H1 (cell line): ENCODE measurements at regions not wholly inside any gene's neighbourhood (a gene's known extent, or its start where the extent isn't known, plus 50 kb on each side); places are given as distances from the start of the nearest gene placed in this dataset.

ENCODE experiments used
- CTCF ChIA-PET: fragments of 300-600 bp; sonication (Branson Sonifier 250); formaldehyde crosslinking; loops from one replicate; lab custom pipeline; 2021; ENCODE audit not compliant: partially characterized antibody; lab: Charles Lee
- POLR2A ChIA-PET: fragments of 300-600 bp; sonication (Branson Sonifier 250); formaldehyde crosslinking; loops from one replicate; lab custom pipeline; 2021; ENCODE audit warnings: inconsistent platforms; ENCODE audit not compliant: partially characterized antibody; lab: Charles Lee
- DNase-seq, 2 experiments: peaks; one replicate each; pipeline versions ENCODE4 v3.0.0 to v3.0.0-alpha.2; 2010 to 2022; ENCODE audit warnings: low spot score in 2 of 2, low read depth in 1 of 2, mixed read lengths in 1 of 2
- FAIRE-seq: peaks from 2 replicates; lab custom pipeline; 2011; peaks lifted over from hg19 to GRCh38; lab: Jason Lieb, UNC
- H2AFZ ChIP-seq: 2 replicates; pipeline ENCODE4 v1.8.1; 2012; ENCODE audit warnings: low read length, inconsistent platforms
- H2AK5ac ChIP-seq: 2 replicates; pipeline ENCODE4 v1.6.1; 2013; ENCODE audit warnings: low read depth, low read length
- H2BK120ac ChIP-seq: replicated peaks from 2 replicates; pipeline ENCODE3; 2013; ENCODE audit warnings: low read depth, low read length, inconsistent platforms
- H2BK12ac ChIP-seq: 2 replicates; pipeline ENCODE4 v1.6.1; 2013; ENCODE audit warnings: low read depth, low read length
- H2BK15ac ChIP-seq: 2 replicates; pipeline ENCODE4 v1.6.1; 2013; ENCODE audit warnings: low read length
- H2BK20ac ChIP-seq: 2 replicates; pipeline ENCODE4 v1.6.1; 2013; ENCODE audit warnings: low read length
- H2BK5ac ChIP-seq: 2 replicates; pipeline ENCODE4 v1.6.1; 2013; ENCODE audit warnings: low read depth, low read length
- H3K14ac ChIP-seq: 2 replicates; pipeline ENCODE4 v1.6.1; 2013; ENCODE audit warnings: inconsistent platforms; ENCODE audit not compliant: insufficient read length
- H3K18ac ChIP-seq: 2 replicates; pipeline ENCODE4 v1.6.1; 2013; ENCODE audit warnings: low read length; ENCODE audit errors: extremely low read depth
- H3K23ac ChIP-seq: 2 replicates; pipeline ENCODE4 v1.6.1; 2013; ENCODE audit warnings: inconsistent platforms; ENCODE audit not compliant: insufficient read length
- H3K23me2 ChIP-seq: 2 replicates; pipeline ENCODE4 v1.6.1; 2013; ENCODE audit warnings: low read depth, low read length
- H3K27ac ChIP-seq: 2 replicates; pipeline ENCODE4 v1.6.1; 2011; ENCODE audit warnings: low read depth, low read length, inconsistent platforms
- H3K27me3 ChIP-seq, 4 experiments: replicated peaks in 1 of 4; 1 replicate in 1 of 4; 2 replicates in 3 of 4; pipeline versions ENCODE4 v1.6.1 to v1.8.1; 2011 to 2013; ENCODE audit warnings: low read length in 3 of 4, mild to moderate bottlenecking in 3 of 4, inconsistent platforms in 2 of 4, mixed read lengths in 2 of 4, moderate library complexity in 1 of 4; ENCODE audit not compliant: control insufficient read depth in 3 of 4, insufficient read depth in 3 of 4; ENCODE audit errors: extremely low read depth in 1 of 4
- H3K36me3 ChIP-seq, 4 experiments: 2 replicates each; pipeline versions ENCODE4 v1.6.1 to v1.8.1; 2011 to 2013; ENCODE audit warnings: mild to moderate bottlenecking in 4 of 4, low read length in 3 of 4, moderate library complexity in 2 of 4, control low read depth in 1 of 4, inconsistent platforms in 1 of 4; ENCODE audit not compliant: insufficient read depth in 4 of 4, control insufficient read depth in 2 of 4
- H3K4ac ChIP-seq: replicated peaks from 2 replicates; pipeline ENCODE3; 2013; ENCODE audit warnings: low read length, low read depth, mixed read lengths, inconsistent platforms; ENCODE audit not compliant: insufficient read length
- H3K4me1 ChIP-seq, 4 experiments: replicated peaks in 1 of 4; 1 replicate in 1 of 4; 2 replicates in 3 of 4; pipeline versions ENCODE4 v1.6.1 to v1.8.1; 2011 to 2013; ENCODE audit warnings: low read length in 3 of 4, inconsistent platforms in 2 of 4, mixed read lengths in 1 of 4; ENCODE audit not compliant: insufficient read depth in 4 of 4, control insufficient read depth in 3 of 4
- H3K4me2 ChIP-seq, 2 experiments: 2 replicates each; pipeline versions ENCODE4 v1.6.1 to v1.8.1; 2011 to 2013; ENCODE audit warnings: low read depth in 2 of 2, low read length in 2 of 2, control low read depth in 1 of 2, inconsistent platforms in 1 of 2, mild to moderate bottlenecking in 1 of 2; ENCODE audit not compliant: insufficient read depth in 1 of 2
- H3K4me3 ChIP-seq, 4 experiments: fragments of 200-600, 300-600 bp in 1 of 4; sonication (generic), shearing (Covaris generic), sonication (Bioruptor Twin) in 1 of 4; 2 replicates each; pipeline versions ENCODE4 v1.5.1 to v1.8.1; 2011 to 2016; ENCODE audit warnings: low read length in 4 of 4, low read depth in 3 of 4, control low read depth in 2 of 4, inconsistent platforms in 2 of 4, mild to moderate bottlenecking in 2 of 4, mixed read lengths in 1 of 4, moderate library complexity in 1 of 4; ENCODE audit not compliant: insufficient read depth in 2 of 4; ENCODE audit errors: extremely low read depth in 1 of 4
- H3K56ac ChIP-seq: replicated peaks from 2 replicates; pipeline ENCODE3; 2013; ENCODE audit warnings: low read depth, mild to moderate bottlenecking, mixed read lengths, low read length, inconsistent platforms; ENCODE audit not compliant: insufficient read length
- H3K79me1 ChIP-seq: 2 replicates; pipeline ENCODE4 v1.6.1; 2013; ENCODE audit warnings: low read depth, low read length, control low read depth
- H3K79me2 ChIP-seq, 2 experiments: 2 replicates each; pipeline versions ENCODE4 v1.6.1 to v1.8.1; 2012 to 2013; ENCODE audit warnings: low read length in 2 of 2, mild to moderate bottlenecking in 2 of 2, inconsistent platforms in 1 of 2; ENCODE audit not compliant: insufficient read depth in 2 of 2, control insufficient read depth in 1 of 2
- H3K9ac ChIP-seq, 4 experiments: replicated peaks in 1 of 4; 1 replicate in 1 of 4; 2 replicates in 3 of 4; pipeline versions ENCODE4 v1.6.1 to v1.8.1; 2011 to 2013; ENCODE audit warnings: low read depth in 3 of 4, low read length in 3 of 4, control low read depth in 2 of 4, mild to moderate bottlenecking in 2 of 4, moderate library complexity in 2 of 4, inconsistent platforms in 1 of 4; ENCODE audit errors: extremely low read depth in 1 of 4
- H3K9me3 ChIP-seq, 2 experiments: 2 replicates each; pipeline versions ENCODE4 v1.6.1 to v1.8.1; 2012 to 2013; ENCODE audit warnings: mild to moderate bottlenecking in 2 of 2, moderate library complexity in 2 of 2, control low read depth in 1 of 2, inconsistent platforms in 1 of 2, low read depth in 1 of 2, low read length in 1 of 2, mixed read lengths in 1 of 2; ENCODE audit not compliant: insufficient read depth in 2 of 2
- H4K20me1 ChIP-seq, 2 experiments: replicated peaks in 1 of 2; 2 replicates each; pipeline versions ENCODE3 to v1.8.1; 2011 to 2013; ENCODE audit warnings: inconsistent platforms in 2 of 2, low read length in 2 of 2, mild to moderate bottlenecking in 1 of 2; ENCODE audit not compliant: insufficient read depth in 2 of 2, control insufficient read depth in 1 of 2
- H4K5ac ChIP-seq: 2 replicates; pipeline ENCODE4 v1.6.1; 2013; ENCODE audit warnings: low read length, low read depth, mixed read lengths, inconsistent platforms; ENCODE audit not compliant: insufficient read length
- H4K8ac ChIP-seq: 2 replicates; pipeline ENCODE4 v1.8.0; 2013; ENCODE audit warnings: mild to moderate bottlenecking, moderate library complexity, low read length, inconsistent platforms; ENCODE audit not compliant: insufficient read depth; ENCODE audit errors: extremely low read depth
- H4K91ac ChIP-seq: replicated peaks from 2 replicates; pipeline ENCODE3; 2013; ENCODE audit warnings: low read length, mixed read lengths, inconsistent platforms; ENCODE audit not compliant: insufficient read length
- POLR2AphosphoS5 ChIP-seq: IDR thresholded peaks from 2 replicates; pipeline ENCODE4 v1.6.1; 2011; ENCODE audit warnings: low read depth, low read length
- RFX5 ChIP-seq: IDR thresholded peaks from 2 replicates; pipeline ENCODE4 v1.6.1; 2011; ENCODE audit warnings: low read depth, low read length, improper control_type of control experiment, borderline replicate concordance
- WGBS, 2 experiments: shearing (Covaris generic) in 1 of 2; methylation state at CpG; one replicate each; pipeline versions ENCODE4 v1.1.6 to v1.1.7; 2013 to 2015; ENCODE audit warnings: low lambda C conversion rate in 2 of 2, mixed read lengths in 2 of 2, inconsistent platforms in 1 of 2, low coverage in 1 of 2, missing lambda C conversion rate in 1 of 2; ENCODE audit not compliant: insufficient replicate concordance in 2 of 2, insufficient coverage in 1 of 2, insufficient read length in 1 of 2; ENCODE audit errors: extremely low coverage in 1 of 2, missing lambda C conversion rate in 1 of 2; 5-methylcytosine and 5-hydroxymethylcytosine counted together

- Histone ChIP-seq H3K27me3 (no peaks in the 10 kb centered on the region), H4K8ac (no peak overlapping the region), H2BK15ac (no peak overlapping the region), H4K5ac (no peak overlapping the region), H3K14ac (no peak overlapping the region), H4K91ac (no peak overlapping the region), H3K23ac (no peak overlapping the region), H3K4me1 (no peaks in the 10 kb centered on the region), H2BK5ac (no peak overlapping the region), H4K20me1 (no peaks in the 10 kb centered on the region), H3K23me2 (no peaks in the 10 kb centered on the region), H3K4ac (no peak overlapping the region), H2BK120ac (no peak overlapping the region), H3K36me3 (no peaks in the 10 kb centered on the region), H2BK20ac (no peak overlapping the region), H3K27ac (no peak overlapping the region), H2AFZ (no peak overlapping the region), H3K9me3 (no peaks in the 10 kb centered on the region), H3K4me2 (no peak overlapping the region), H3K79me1 (no peaks in the 10 kb centered on the region), H3K4me3 (no peak overlapping the region), H3K9ac (no peak overlapping the region)
- WGBS, 2 experiments, result 86% methylated on average over 1 of the region's 1 CpG; no CpG with 5 or more reads in 1 of the 2 experiments
- POLR2A ChIA-PET, result no interaction called here
- no peak for TF ChIP-seq POLR2AphosphoS5
- no peak for TF ChIP-seq RFX5
- TF ChIP-seq, all 59 proteins: peak for 0
- Histone ChIP-seq H3K18ac (no peak overlapping the region), H2BK12ac (no peak overlapping the region), H3K56ac (no peak overlapping the region), H3K79me2 (no peaks in the 10 kb centered on the region), H2AK5ac (no peak overlapping the region)
- no peak for DNase-seq
- no peak for FAIRE-seq
- CTCF ChIA-PET, result interaction anchor here (0.7 kb wide), 1 partner anchor 47 kb away, joined by 3 read pairs; no protein-coding TSS in a partner anchor
These were observed 313.0 kb upstream of the CDYL start for GRCh38 chr6:4463236-4463635.
